ENCODE measurements at regions not wholly inside any gene's neighbourhood (a gene's known extent, or its start where the extent isn't known, plus 50 kb on each side); places are given as distances from the start of the nearest gene placed in this dataset.
"Not testable (repeated sequence)": the region's sequence is repeated elsewhere in the genome, so short reads cannot be mapped to it uniquely, and the experiment has no call there.

DNA sequence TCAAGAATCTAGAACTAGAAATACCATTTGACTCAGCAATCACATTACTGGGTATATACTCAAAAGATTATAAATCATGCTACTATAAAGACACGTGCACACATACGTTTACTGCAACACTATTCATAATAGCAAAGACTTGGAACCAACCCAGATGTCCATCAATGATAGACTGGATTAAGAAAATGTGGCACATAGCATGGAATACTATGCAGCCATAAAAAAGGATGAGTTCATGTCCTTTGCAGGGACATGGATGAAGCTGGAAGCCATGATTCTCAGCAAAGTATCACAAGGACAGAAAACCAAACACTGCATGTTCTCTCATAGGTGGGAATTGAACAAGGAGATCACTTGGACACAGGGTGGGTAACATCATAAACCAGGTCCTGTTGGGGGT lies 185.3 kb upstream of the ZNF322 start:
- TF ChIP-seq POLR2A (IDR thresholded peaks at IDR 0.05), result not testable (repeated sequence)
- TF ChIP-seq, protein P1, sequence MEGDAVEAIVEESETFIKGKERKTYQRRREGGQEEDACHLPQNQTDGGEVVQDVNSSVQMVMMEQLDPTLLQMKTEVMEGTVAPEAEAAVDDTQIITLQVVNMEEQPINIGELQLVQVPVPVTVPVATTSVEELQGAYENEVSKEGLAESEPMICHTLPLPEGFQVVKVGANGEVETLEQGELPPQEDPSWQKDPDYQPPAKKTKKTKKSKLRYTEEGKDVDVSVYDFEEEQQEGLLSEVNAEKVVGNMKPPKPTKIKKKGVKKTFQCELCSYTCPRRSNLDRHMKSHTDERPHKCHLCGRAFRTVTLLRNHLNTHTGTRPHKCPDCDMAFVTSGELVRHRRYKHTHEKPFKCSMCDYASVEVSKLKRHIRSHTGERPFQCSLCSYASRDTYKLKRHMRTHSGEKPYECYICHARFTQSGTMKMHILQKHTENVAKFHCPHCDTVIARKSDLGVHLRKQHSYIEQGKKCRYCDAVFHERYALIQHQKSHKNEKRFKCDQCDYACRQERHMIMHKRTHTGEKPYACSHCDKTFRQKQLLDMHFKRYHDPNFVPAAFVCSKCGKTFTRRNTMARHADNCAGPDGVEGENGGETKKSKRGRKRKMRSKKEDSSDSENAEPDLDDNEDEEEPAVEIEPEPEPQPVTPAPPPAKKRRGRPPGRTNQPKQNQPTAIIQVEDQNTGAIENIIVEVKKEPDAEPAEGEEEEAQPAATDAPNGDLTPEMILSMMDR (IDR thresholded peaks at IDR 0.05), result not testable (repeated sequence)

Data from body of pancreas (tissue), 4 donors.